ENCODE measurements at regions not wholly inside any gene's neighbourhood (a gene's known extent, or its start where the extent isn't known, plus 50 kb on each side); places are given as distances from the start of the nearest gene placed in this dataset.

DNA sequence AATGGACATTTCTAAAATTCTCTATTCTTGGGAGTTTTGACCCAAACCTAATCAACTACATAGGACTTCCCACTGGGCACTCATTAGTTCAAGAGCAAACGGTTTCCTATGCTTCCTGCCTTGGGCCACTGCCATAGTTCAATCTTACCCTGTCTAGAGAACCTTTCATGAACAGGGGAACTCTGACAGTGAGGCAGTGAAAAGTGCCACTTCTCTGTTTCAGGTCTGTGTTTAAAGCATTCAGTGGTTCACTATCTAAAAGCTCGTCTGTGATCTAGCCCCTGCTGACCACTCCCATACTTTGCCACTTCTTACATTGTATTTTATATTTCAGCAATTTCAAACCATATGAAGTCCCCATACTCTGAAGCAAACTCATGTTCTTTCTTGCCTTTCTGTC lies 122.7 kb upstream of the IGF1 start:
- TF ChIP-seq, protein P1, sequence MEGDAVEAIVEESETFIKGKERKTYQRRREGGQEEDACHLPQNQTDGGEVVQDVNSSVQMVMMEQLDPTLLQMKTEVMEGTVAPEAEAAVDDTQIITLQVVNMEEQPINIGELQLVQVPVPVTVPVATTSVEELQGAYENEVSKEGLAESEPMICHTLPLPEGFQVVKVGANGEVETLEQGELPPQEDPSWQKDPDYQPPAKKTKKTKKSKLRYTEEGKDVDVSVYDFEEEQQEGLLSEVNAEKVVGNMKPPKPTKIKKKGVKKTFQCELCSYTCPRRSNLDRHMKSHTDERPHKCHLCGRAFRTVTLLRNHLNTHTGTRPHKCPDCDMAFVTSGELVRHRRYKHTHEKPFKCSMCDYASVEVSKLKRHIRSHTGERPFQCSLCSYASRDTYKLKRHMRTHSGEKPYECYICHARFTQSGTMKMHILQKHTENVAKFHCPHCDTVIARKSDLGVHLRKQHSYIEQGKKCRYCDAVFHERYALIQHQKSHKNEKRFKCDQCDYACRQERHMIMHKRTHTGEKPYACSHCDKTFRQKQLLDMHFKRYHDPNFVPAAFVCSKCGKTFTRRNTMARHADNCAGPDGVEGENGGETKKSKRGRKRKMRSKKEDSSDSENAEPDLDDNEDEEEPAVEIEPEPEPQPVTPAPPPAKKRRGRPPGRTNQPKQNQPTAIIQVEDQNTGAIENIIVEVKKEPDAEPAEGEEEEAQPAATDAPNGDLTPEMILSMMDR (IDR thresholded peaks at IDR 0.05) = no peak
- Mint-ChIP-seq H3K4me1 (ENCODE audit: low read depth) (peaks cover 6% of the 10 kb centered on the region; the same call in 1 of the 2 replicates), H3K9me3 (no peaks in the 10 kb centered on the region; the same call in 1 of the 2 replicates), H3K27me3 (ENCODE audit: insufficient read depth) (no peaks in the 10 kb centered on the region), H3K4me3 (no peak overlapping the region), H3K36me3 (ENCODE audit: low read depth) (peaks cover 12% of the 10 kb centered on the region), H3K27ac (no peak overlapping the region)
- DNase-seq = no peak

DNA sequence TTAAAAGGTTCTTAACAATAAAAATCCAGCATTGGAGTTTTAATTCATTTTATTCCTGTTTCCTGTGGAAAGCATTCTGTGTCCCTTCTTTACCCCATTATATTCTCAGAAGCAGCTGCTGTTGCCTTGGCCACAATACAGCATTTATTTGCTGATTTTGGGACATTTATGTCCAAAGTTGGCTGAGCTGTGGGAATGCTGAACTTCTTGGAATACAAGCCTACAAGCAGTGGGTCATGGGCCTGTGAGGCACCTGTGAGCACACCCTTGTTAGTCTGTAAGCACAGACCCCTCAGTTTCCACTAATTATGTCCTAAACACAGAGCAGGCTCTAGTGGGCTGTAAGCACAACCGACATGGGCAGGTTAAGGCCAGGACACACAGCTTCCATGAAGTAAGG lies 122.2 kb upstream of the IGF1 start:
- Mint-ChIP-seq H3K27ac (no peak overlapping the region), H3K9me3 (no peaks in the 10 kb centered on the region; the same call in 1 of the 2 replicates), H3K27me3 (ENCODE audit: insufficient read depth) (no peaks in the 10 kb centered on the region), H3K36me3 (ENCODE audit: low read depth) (peaks cover 8% of the 10 kb centered on the region), H3K4me1 (ENCODE audit: low read depth) (peaks cover 6% of the 10 kb centered on the region; the same call in 1 of the 2 replicates), H3K4me3 (no peak overlapping the region)
- TF ChIP-seq, protein P1 (IDR thresholded peaks at IDR 0.05) = no peak
- DNase-seq = no peak

DNA sequence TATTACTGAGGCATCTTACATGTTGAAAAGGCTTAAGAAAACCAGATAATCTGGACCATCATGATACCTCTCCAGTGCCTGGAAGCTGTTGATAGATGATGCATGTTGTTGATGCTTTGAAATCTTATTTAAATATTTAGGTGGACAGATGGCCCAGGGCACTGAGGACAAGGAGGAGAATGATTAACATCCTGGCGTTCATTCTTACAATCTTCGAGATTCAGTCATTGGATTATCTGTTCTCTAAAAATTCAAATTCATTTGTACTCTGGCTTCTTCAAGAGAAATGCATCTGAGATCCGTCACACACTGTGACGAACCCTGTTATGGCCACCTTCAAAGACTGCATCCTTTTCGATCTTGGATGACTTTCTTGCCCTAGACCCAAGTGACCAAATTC lies 121.3 kb upstream of the IGF1 start:
- H3K27ac Mint-ChIP-seq = no peak overlapping the region
- no peak for DNase-seq
- no peaks in the 10 kb centered on the region for H3K27me3 Mint-ChIP-seq (ENCODE audit: insufficient read depth)
- H3K36me3 Mint-ChIP-seq (ENCODE audit: low read depth) = no peaks in the 10 kb centered on the region
- H3K9me3 Mint-ChIP-seq = no peaks in the 10 kb centered on the region; the same call in 1 of the 2 replicates
- TF ChIP-seq, protein P1 (IDR thresholded peaks at IDR 0.05) = no peak
- H3K4me1 Mint-ChIP-seq (ENCODE audit: low read depth) = peaks cover 6% of the 10 kb centered on the region; the same call in 1 of the 2 replicates
- H3K4me3 Mint-ChIP-seq = no peak overlapping the region

DNA sequence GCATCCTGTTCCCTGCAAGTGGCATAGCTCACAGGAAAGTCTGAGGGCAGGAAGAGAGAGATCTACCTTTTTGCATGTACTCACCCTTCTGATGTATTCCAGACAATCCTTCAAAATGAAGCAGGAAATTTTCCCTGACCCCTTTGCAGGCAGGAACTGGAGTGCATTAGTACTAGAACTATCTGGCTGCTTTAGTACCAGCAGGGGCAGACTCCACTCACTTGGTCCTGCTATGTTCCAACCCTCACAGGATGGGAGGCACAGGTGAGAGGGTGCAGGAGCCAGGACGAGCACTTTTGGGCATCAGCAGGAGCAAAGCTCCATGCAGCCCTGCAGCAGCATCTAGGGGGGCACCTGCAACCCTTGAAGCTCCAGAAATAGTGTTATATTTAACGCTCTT lies 116.3 kb upstream of the IGF1 start:
- peaks cover 2% of the 10 kb centered on the region; the same call in 1 of the 2 replicates for H3K27me3 Mint-ChIP-seq (ENCODE audit: insufficient read depth)
- TF ChIP-seq, protein P1 (IDR thresholded peaks at IDR 0.05) = no peak
- no peaks in the 10 kb centered on the region for H3K36me3 Mint-ChIP-seq (ENCODE audit: low read depth)
- no peak overlapping the region for H3K27ac Mint-ChIP-seq
- DNase-seq = no peak
- no peaks in the 10 kb centered on the region for H3K9me3 Mint-ChIP-seq
- H3K4me3 Mint-ChIP-seq = no peak overlapping the region
- peaks cover 3% of the 10 kb centered on the region; the same call in 1 of the 2 replicates for H3K4me1 Mint-ChIP-seq (ENCODE audit: low read depth)

DNA sequence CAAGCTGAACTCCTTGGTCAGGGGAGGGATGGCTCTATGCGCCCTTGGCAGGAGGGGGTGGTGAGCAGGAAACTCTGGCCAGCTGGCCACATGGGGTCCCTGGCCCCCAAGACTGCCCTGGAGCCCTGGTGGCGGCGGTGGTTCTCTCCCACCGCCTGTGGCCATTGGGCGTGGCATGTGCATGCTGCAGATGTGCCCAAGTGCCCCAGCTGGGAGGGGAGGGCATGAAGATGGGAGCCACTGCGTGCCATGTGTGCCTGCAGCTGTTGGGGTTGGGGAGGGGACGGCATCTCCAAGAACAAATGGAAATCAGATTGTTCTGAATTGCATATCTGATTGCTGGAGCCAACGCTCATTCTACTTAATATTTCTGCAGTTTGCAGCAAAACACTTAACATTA lies 115.7 kb upstream of the IGF1 start:
- Mint-ChIP-seq H3K27ac (no peak overlapping the region), H3K4me3 (no peak overlapping the region), H3K4me1 (ENCODE audit: low read depth) (no peaks in the 10 kb centered on the region), H3K9me3 (no peaks in the 10 kb centered on the region), H3K36me3 (ENCODE audit: low read depth) (no peaks in the 10 kb centered on the region), H3K27me3 (ENCODE audit: insufficient read depth) (peaks cover 2% of the 10 kb centered on the region; the same call in 1 of the 2 replicates)
- DNase-seq = no peak
- TF ChIP-seq, protein P1 (IDR thresholded peaks at IDR 0.05) = no peak

DNA sequence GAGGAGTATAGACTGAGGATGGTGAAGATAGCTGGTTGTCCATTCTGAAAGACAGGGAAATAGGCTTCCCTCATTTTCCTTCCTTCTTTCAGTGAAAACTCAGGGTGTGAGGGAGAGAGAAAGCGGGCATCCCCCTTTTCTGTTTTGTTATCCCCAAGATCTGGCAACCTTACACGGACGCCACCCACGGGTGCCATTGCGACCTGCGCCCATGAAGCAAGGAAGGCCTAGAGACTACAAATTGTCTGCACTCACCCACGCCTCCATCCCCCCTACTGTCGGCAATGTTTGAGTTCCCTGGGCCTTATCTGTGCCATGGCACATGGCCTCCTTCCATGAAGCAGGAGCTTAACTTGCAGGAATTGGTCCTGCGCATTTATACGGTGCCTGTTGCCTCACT lies 115.0 kb upstream of the IGF1 start:
- H3K36me3 Mint-ChIP-seq (ENCODE audit: low read depth) = no peaks in the 10 kb centered on the region

More for the DNA sequence above, 115.0 kb upstream of the IGF1 start:
- no peak for DNase-seq
- Mint-ChIP-seq H3K4me1 (ENCODE audit: low read depth) (no peaks in the 10 kb centered on the region), H3K4me3 (no peak overlapping the region), H3K27ac (no peak overlapping the region), H3K27me3 (ENCODE audit: insufficient read depth) (peaks cover 2% of the 10 kb centered on the region; the same call in 1 of the 2 replicates), H3K9me3 (no peaks in the 10 kb centered on the region)
- TF ChIP-seq, protein P1 (IDR thresholded peaks at IDR 0.05) = no peak
